Tibial nerve (tissue), 4 donors: ENCODE measurements at regions not wholly inside any gene's neighbourhood (a gene's known extent, or its start where the extent isn't known, plus 50 kb on each side); places are given as distances from the start of the nearest gene placed in this dataset.

Experiments used
- EP300 ChIP-seq, 2 donors: sonication (generic); formaldehyde crosslinking; IDR thresholded peaks; one replicate each; pipeline ENCODE4 v1.6.1; 2017; ENCODE audit warnings: antibody characterized with exemption in 2 of 2, mild to moderate bottlenecking in 1 of 2
- POLR2A ChIP-seq, 2 donors: fragments of 450-650 bp; IDR thresholded peaks; one replicate each; pipeline ENCODE4 v1.6.1; 2017; ENCODE audit warnings: antibody characterized with exemption in 2 of 2, mild to moderate bottlenecking in 2 of 2, moderate library complexity in 2 of 2
- TF ChIP-seq, protein P1 (sequence below), 5 experiments: fragments of 200-600 bp in 3 of 5; fragments of 450-650 bp in 2 of 5; sonication (generic) in 3 of 5; IDR thresholded peaks; one replicate each; pipeline ENCODE4 v1.5.1; 2016 to 2019; ENCODE audit warnings: antibody characterized with exemption in 5 of 5, mild to moderate bottlenecking in 3 of 5, moderate library complexity in 2 of 5

DNA sequence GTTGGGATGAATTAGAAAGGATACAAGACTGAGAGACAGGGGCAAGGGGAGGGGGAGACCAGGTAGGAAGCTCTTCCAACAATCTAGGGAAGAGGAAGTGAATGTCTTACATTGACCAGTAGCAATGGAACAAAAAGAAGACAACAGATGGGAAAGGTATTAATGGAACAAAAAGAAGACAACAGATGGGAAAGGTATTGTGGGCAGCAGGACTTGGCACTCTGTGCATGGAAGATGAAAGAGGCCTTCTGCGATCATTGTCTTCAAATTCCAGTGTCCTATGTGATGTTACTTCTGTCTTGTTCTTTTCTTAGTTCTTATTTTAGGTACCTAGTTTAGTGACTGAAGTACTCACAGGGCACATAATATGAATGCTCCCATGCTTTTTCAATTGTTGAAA, 161.8 kb downstream of the PALM2AKAP2 start:
- TF ChIP-seq, protein P1, sequence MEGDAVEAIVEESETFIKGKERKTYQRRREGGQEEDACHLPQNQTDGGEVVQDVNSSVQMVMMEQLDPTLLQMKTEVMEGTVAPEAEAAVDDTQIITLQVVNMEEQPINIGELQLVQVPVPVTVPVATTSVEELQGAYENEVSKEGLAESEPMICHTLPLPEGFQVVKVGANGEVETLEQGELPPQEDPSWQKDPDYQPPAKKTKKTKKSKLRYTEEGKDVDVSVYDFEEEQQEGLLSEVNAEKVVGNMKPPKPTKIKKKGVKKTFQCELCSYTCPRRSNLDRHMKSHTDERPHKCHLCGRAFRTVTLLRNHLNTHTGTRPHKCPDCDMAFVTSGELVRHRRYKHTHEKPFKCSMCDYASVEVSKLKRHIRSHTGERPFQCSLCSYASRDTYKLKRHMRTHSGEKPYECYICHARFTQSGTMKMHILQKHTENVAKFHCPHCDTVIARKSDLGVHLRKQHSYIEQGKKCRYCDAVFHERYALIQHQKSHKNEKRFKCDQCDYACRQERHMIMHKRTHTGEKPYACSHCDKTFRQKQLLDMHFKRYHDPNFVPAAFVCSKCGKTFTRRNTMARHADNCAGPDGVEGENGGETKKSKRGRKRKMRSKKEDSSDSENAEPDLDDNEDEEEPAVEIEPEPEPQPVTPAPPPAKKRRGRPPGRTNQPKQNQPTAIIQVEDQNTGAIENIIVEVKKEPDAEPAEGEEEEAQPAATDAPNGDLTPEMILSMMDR (IDR thresholded peaks at IDR 0.05), result no peak
- TF ChIP-seq EP300 (IDR thresholded peaks at IDR 0.05) (no peak), POLR2A (IDR thresholded peaks at IDR 0.05) (no peak)
